ENCODE measurements at regions not wholly inside any gene's neighbourhood (a gene's known extent, or its start where the extent isn't known, plus 50 kb on each side); places are given as distances from the start of the nearest gene placed in this dataset.

DNA sequence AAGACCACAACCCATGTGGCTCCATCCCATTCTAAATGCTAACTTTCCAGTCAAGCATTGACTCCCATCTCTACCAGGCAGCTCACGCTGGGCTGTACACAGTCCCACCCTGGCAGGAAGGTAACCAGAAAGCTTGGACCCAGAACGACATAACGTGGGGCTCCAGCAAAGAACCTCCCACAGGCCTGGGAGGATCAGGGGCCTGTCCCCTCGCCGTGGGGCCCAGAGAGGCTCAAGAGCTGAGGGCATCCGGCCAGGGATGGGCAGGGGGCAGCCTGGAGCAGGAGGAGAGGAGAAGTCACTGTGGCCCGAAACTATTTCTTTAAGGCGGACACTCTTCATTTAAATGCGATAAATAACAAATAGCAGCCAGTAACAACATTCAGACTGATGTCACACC is 169.9 kb downstream of the SHANK2 start:
- TF ChIP-seq, protein P1, sequence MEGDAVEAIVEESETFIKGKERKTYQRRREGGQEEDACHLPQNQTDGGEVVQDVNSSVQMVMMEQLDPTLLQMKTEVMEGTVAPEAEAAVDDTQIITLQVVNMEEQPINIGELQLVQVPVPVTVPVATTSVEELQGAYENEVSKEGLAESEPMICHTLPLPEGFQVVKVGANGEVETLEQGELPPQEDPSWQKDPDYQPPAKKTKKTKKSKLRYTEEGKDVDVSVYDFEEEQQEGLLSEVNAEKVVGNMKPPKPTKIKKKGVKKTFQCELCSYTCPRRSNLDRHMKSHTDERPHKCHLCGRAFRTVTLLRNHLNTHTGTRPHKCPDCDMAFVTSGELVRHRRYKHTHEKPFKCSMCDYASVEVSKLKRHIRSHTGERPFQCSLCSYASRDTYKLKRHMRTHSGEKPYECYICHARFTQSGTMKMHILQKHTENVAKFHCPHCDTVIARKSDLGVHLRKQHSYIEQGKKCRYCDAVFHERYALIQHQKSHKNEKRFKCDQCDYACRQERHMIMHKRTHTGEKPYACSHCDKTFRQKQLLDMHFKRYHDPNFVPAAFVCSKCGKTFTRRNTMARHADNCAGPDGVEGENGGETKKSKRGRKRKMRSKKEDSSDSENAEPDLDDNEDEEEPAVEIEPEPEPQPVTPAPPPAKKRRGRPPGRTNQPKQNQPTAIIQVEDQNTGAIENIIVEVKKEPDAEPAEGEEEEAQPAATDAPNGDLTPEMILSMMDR (conservative IDR thresholded peaks at IDR 0.05 in 1 of 2, IDR thresholded peaks at IDR 0.05 in 1 of 2; ENCODE audit: extremely low read depth in 1 of 2, insufficient read depth in 1 of 2, low read depth in 1 of 2, low read length in 2 of 2): no peak
- TF ChIP-seq EZH2 (IDR thresholded peaks at IDR 0.05; ENCODE audit: borderline replicate concordance, low read length): no peak
